ENCODE measurements at regions not wholly inside any gene's neighbourhood (a gene's known extent, or its start where the extent isn't known, plus 50 kb on each side); places are given as distances from the start of the nearest gene placed in this dataset.

GRCh38 chr12:115508990-115509389, 768.5 kb downstream of the MED13L start:
- TF ChIP-seq POLR2A (IDR thresholded peaks at IDR 0.05) (no peak), CTCF (IDR thresholded peaks at IDR 0.05) (no peak)
